HUDEP-2 (cell line): ENCODE measurements at regions not wholly inside any gene's neighbourhood (a gene's known extent, or its start where the extent isn't known, plus 50 kb on each side); places are given as distances from the start of the nearest gene placed in this dataset.
"Not testable (repeated sequence)": the region's sequence is repeated elsewhere in the genome, so short reads cannot be mapped to it uniquely, and the experiment has no call there.

Experiments used
- DNase-seq, 76 experiments: peaks; one replicate each; lab custom pipeline; 2025; ENCODE audit not compliant: unreplicated experiment in 76 of 76; lab: John Stamatoyannopoulos, UW

GRCh38 chrX:139201924-139202323 is 328.6 kb upstream of the F9 start:
- no peak for DNase-seq

GRCh38 chrX:139200793-139201192 is 329.7 kb upstream of the F9 start:
- no peak for DNase-seq

- DNase-seq = no peak
Measured at GRCh38 chrX:139200346-139200745, 330.2 kb upstream of the F9 start.

GRCh38 chrX:139199933-139200332 is 330.6 kb upstream of the F9 start:
- no peak for DNase-seq

GRCh38 chrX:139198936-139199335 is 331.6 kb upstream of the F9 start:
- no peak for DNase-seq

- no peak for DNase-seq
Measured at GRCh38 chrX:139196890-139197289, 333.6 kb upstream of the F9 start.

GRCh38 chrX:139194571-139195280 is 335.8 kb upstream of the F9 start:
- no peak for DNase-seq

- no peak for DNase-seq
Measured at GRCh38 chrX:139192386-139192961, 338.1 kb upstream of the F9 start.

GRCh38 chrX:139191746-139192385 is 338.7 kb upstream of the F9 start:
- no peak for DNase-seq

- no peak for DNase-seq
Measured at GRCh38 chrX:139191286-139191685, 339.3 kb upstream of the F9 start.

- no peak for DNase-seq
Measured at GRCh38 chrX:139187738-139188137, 342.8 kb upstream of the F9 start.

- no peak for DNase-seq
Measured at GRCh38 chrX:139186991-139187390, 343.5 kb upstream of the F9 start.

- DNase-seq = no peak
Measured at GRCh38 chrX:139179592-139179991, 350.9 kb upstream of the F9 start.

GRCh38 chrX:139178980-139179379 is 351.6 kb upstream of the F9 start:
- no peak for DNase-seq

- DNase-seq = no peak
Measured at GRCh38 chrX:139172731-139173130, 357.8 kb upstream of the F9 start.

GRCh38 chrX:139170526-139171173 is 359.9 kb upstream of the F9 start:
- DNase-seq = no peak

GRCh38 chrX:139167282-139167681 is 363.3 kb upstream of the F9 start:
- DNase-seq = no peak

- DNase-seq = no peak
Measured at GRCh38 chrX:139158256-139158655, 372.3 kb upstream of the F9 start.

GRCh38 chrX:139156356-139156755 is 374.2 kb upstream of the F9 start:
- no peak for DNase-seq

GRCh38 chrX:139146625-139147024 is 383.9 kb upstream of the F9 start:
- not testable (repeated sequence) for DNase-seq

- DNase-seq = no peak
Measured at GRCh38 chrX:139141370-139141769, 389.2 kb upstream of the F9 start.

- no peak for DNase-seq
Measured at GRCh38 chrX:139134316-139134715, 396.2 kb upstream of the F9 start.
